ENCODE measurements at regions not wholly inside any gene's neighbourhood (a gene's known extent, or its start where the extent isn't known, plus 50 kb on each side); places are given as distances from the start of the nearest gene placed in this dataset.

GRCh38 chr10:4051011-4051640, 266.1 kb upstream of the KLF6 start:
- no peak for TF ChIP-seq REST (IDR thresholded peaks at IDR 0.05; ENCODE audit: insufficient replicate concordance, low read depth)
- TF ChIP-seq CTCF (IDR thresholded peaks at IDR 0.05; ENCODE audit: insufficient read depth, low read length): no peak
